DND-41 (cell line): ENCODE measurements at regions not wholly inside any gene's neighbourhood (a gene's known extent, or its start where the extent isn't known, plus 50 kb on each side); places are given as distances from the start of the nearest gene placed in this dataset.

ENCODE experiments used
- EZH2 ChIP-seq: IDR thresholded peaks from 3 replicates; pipeline ENCODE4 v1.6.1; 2012; ENCODE audit warnings: borderline replicate concordance, low read depth, mild to moderate bottlenecking, moderate library complexity, low read length, inconsistent platforms; ENCODE audit not compliant: severe bottlenecking
- TF ChIP-seq, protein P1 (sequence below): IDR thresholded peaks from 2 replicates; pipeline ENCODE4 v1.5.1; 2012; ENCODE audit warnings: borderline replicate concordance, low read length, moderate library complexity, mild to moderate bottlenecking; ENCODE audit not compliant: poor library complexity, severe bottlenecking; ENCODE audit errors: extremely low read depth

GRCh38 chr4:154911608-154912098, 130.6 kb downstream of the RBM46 start:
- TF ChIP-seq, protein P1, sequence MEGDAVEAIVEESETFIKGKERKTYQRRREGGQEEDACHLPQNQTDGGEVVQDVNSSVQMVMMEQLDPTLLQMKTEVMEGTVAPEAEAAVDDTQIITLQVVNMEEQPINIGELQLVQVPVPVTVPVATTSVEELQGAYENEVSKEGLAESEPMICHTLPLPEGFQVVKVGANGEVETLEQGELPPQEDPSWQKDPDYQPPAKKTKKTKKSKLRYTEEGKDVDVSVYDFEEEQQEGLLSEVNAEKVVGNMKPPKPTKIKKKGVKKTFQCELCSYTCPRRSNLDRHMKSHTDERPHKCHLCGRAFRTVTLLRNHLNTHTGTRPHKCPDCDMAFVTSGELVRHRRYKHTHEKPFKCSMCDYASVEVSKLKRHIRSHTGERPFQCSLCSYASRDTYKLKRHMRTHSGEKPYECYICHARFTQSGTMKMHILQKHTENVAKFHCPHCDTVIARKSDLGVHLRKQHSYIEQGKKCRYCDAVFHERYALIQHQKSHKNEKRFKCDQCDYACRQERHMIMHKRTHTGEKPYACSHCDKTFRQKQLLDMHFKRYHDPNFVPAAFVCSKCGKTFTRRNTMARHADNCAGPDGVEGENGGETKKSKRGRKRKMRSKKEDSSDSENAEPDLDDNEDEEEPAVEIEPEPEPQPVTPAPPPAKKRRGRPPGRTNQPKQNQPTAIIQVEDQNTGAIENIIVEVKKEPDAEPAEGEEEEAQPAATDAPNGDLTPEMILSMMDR: no peak
- TF ChIP-seq EZH2: no peak
